Stimulated activated naive CD8-positive, alpha-beta T cell treated with anti-CD3 and anti-CD28 coated beads, Interleukin-15, Interleukin-2, amounts not matched to agents 100 ng/mL and 50 ng/mL, for 24 hours (primary cell): ENCODE measurements at regions not wholly inside any gene's neighbourhood (a gene's known extent, or its start where the extent isn't known, plus 50 kb on each side); places are given as distances from the start of the nearest gene placed in this dataset.

Source experiments
- H3K27ac Mint-ChIP-seq: one replicate; pipeline ENCODE4 v1.8.0; 2021; ENCODE audit warnings: mild to moderate bottlenecking, mixed read lengths
- H3K27me3 Mint-ChIP-seq: one replicate; pipeline ENCODE4 v1.8.0; 2021; ENCODE audit warnings: mixed read lengths
- H3K36me3 Mint-ChIP-seq: one replicate; pipeline ENCODE4 v1.8.0; 2021; ENCODE audit warnings: low read depth, mixed read lengths
- H3K4me1 Mint-ChIP-seq: one replicate; pipeline ENCODE4 v1.8.0; 2021; ENCODE audit warnings: low read depth, mixed read lengths
- H3K4me3 Mint-ChIP-seq: one replicate; pipeline ENCODE4 v1.8.0; 2021; ENCODE audit warnings: mild to moderate bottlenecking, mixed read lengths
- H3K9me3 Mint-ChIP-seq: one replicate; pipeline ENCODE4 v1.8.0; 2021; ENCODE audit warnings: mixed read lengths

DNA sequence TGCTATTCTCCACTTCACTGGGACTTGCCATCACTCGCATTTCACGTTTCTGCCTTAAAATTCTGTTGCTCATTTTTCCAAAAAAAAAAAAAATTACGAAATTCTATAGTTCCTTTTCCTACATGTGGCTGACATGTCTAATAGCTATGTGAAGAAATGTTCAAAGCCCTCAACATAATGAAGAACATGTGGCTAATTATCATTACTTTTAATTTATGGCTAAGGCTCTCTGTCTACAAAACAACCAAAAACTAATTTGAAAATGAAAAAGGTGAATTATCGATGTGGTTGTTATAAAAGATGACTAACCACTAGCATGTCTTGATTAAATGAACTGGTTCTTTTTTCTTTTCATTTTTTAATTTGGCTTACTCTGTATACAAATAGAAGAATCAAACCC is 940.0 kb downstream of the EFNB2 start:
- Mint-ChIP-seq H3K27me3 (no peaks in the 10 kb centered on the region), H3K27ac (no peak overlapping the region), H3K4me1 (no peaks in the 10 kb centered on the region), H3K36me3 (no peaks in the 10 kb centered on the region), H3K9me3 (peaks cover 15% of the 10 kb centered on the region), H3K4me3 (no peak overlapping the region)

DNA sequence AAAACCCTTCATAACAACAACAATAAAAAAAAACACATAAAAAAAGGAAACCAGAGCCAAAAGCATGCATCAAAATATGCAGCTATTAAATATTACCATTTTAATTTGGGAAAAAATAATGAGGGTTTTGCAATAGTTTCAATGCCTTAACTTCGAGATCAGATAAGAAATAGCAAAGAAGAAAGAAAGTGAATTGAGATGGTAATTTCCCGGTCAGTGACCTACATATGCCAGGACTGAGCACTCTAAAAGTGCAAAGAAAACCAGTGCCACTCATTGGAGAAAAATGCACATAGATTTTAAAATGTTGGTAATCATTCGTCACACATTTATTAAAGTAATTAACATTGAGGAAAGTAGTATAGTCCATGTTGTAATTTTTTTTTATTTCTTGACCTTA is 944.2 kb downstream of the EFNB2 start:
- Mint-ChIP-seq H3K27me3 (no peaks in the 10 kb centered on the region), H3K9me3 (peaks cover 8% of the 10 kb centered on the region), H3K27ac (no peak overlapping the region), H3K4me3 (no peak overlapping the region), H3K4me1 (no peaks in the 10 kb centered on the region), H3K36me3 (no peaks in the 10 kb centered on the region)

DNA sequence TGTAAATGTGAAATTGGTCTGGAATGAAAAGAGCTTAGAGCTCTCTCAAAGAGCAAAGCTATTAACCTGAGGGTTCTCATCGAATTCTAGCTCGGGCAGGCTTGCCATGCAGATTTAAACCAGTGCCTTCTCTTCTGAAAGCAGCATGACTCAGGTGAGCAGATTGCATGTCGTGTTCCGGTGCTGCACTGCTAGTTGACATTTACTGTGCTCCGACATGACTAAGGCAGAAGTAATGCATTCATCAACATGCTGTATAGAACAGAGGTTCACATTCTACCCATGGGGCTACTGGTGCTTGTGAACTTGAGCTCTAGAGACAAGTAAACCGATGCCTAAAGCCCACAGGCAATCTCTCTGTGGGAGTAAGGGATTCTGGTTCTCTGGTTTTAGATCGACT is 947.7 kb downstream of the EFNB2 start:
- no peak overlapping the region for H3K4me3 Mint-ChIP-seq
- H3K9me3 Mint-ChIP-seq, result no peaks in the 10 kb centered on the region
- H3K36me3 Mint-ChIP-seq, result no peaks in the 10 kb centered on the region
- no peak overlapping the region for H3K27ac Mint-ChIP-seq
- no peaks in the 10 kb centered on the region for H3K27me3 Mint-ChIP-seq
- no peaks in the 10 kb centered on the region for H3K4me1 Mint-ChIP-seq

DNA sequence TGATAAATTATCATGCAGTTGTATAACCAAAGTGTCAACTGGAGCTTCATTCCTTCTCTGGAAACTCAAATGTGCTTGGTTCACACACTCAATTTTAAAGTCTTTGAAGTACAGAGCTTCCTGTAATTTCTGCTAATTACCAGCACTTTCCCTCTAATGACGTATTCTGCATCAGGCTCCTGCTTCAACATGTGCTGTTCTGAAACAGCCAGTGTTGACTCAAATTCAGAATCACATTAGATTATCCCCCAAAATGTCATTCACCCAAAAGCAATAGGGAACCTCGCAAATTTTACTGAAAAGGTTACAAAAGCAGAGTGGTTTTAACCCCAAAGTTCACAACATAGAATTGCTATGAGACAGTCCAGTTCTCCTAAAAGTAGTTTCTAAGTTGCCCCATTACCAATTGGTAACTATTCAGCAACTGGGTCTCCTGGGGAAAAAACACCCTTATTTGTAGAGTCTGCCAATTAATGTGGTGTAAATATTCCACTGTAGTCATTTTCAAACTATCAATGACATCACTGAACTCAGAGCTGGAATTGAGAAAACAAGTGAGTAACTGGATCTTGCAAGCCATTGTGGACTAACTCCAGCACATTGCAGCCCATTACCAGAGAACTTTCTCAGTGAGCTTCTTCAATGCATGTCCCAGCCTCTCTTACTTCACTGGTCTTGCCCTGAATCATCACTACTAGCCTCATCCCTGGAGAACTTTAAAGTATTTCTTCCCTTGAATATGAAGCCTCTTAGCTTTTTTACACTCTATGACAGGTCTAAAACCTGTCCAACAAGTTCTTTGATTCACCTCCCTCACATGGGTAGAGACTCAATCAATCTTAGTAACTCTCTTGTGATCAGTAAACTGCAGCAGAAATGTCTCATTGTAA is 955.4 kb downstream of the EFNB2 start:
- H3K4me1 Mint-ChIP-seq, result no peaks in the 10 kb centered on the region
- H3K4me3 Mint-ChIP-seq, result no peak overlapping the region
- no peaks in the 10 kb centered on the region for H3K9me3 Mint-ChIP-seq
- H3K36me3 Mint-ChIP-seq, result no peaks in the 10 kb centered on the region
- no peaks in the 10 kb centered on the region for H3K27me3 Mint-ChIP-seq
- no peak overlapping the region for H3K27ac Mint-ChIP-seq

- no peaks in the 10 kb centered on the region for H3K4me1 Mint-ChIP-seq
- H3K27ac Mint-ChIP-seq, result no peak overlapping the region
- H3K9me3 Mint-ChIP-seq, result no peaks in the 10 kb centered on the region
- no peaks in the 10 kb centered on the region for H3K27me3 Mint-ChIP-seq
- no peaks in the 10 kb centered on the region for H3K36me3 Mint-ChIP-seq
- H3K4me3 Mint-ChIP-seq, result no peak overlapping the region
Measured at GRCh38 chr13:105573136-105573535, 962.3 kb downstream of the EFNB2 start.

DNA sequence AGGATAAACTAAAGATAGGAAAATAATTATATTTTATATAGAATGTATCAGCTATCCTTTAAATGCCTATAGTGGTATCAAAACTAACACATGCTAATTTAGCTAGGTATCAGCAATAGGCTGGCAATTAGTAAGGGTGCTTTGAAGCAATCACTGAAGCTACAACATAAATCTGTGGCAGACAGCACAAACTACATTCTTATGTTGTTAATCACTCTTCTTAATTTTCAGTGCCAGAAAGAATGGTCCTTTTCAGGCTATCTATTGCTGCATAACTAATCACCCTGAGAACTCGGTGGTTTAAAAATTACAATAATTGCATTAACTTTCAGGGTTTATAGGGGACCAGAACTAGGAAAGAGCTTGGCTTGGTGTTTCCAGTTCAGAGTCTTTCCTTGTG is 963.1 kb downstream of the EFNB2 start:
- Mint-ChIP-seq H3K9me3 (no peaks in the 10 kb centered on the region), H3K27ac (no peak overlapping the region), H3K4me3 (no peak overlapping the region), H3K36me3 (no peaks in the 10 kb centered on the region), H3K4me1 (no peaks in the 10 kb centered on the region), H3K27me3 (no peaks in the 10 kb centered on the region)

DNA sequence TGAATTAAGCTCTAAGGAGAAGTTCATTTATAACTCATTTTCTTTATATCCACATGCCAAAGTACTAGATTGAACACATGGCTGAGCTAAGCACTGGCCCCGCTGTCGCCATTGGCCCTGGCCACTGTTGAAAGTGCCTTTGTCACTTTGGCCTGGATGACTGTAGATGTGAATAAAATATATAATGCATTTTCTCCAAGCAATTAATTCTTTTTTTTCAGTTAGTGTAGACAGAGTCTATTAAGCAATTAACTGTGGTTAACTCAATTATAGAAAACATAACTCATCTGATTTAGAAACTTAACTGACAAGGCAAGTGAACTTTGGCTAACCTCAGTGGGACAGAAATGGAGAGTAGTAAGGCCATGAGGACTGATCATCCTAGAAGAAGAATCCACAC is 965.6 kb downstream of the EFNB2 start:
- H3K27ac Mint-ChIP-seq, result no peak overlapping the region

DNA sequence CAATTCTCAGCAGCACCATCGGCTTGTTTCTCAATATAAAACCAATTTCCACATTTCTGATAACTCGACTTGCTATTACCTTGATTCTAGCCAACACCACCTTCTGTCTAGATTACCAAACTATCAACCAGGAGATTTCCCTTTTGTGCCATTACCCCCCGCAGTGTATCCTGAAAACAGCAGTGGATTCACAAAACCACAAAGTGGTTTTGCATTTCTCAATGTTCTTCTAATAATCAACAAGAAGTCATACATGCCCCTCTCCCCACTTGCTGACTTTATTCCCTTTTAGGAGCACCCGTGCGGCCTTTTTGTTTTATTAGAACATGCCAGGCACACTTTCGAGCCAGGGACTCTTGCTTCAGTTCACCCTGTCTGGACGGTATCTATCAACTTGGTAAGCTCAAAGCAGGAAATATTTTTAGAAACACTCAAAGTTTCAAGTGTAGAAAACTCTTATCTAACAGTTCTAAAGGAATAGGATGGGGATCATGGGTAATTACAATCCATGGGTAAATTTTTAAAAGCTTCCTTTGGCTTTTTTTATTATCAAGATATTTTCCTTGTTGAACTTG is 967.4 kb downstream of the EFNB2 start:
- H3K4me1 Mint-ChIP-seq, result no peaks in the 10 kb centered on the region

More for the DNA sequence above, 965.6 kb downstream of the EFNB2 start:
- Mint-ChIP-seq H3K36me3 (no peaks in the 10 kb centered on the region), H3K4me3 (no peak overlapping the region), H3K9me3 (no peaks in the 10 kb centered on the region), H3K4me1 (no peaks in the 10 kb centered on the region), H3K27me3 (no peaks in the 10 kb centered on the region)

GRCh38 chr13:105565136-105565727 is 970.2 kb downstream of the EFNB2 start:
- Mint-ChIP-seq H3K4me3 (no peak overlapping the region), H3K9me3 (no peaks in the 10 kb centered on the region), H3K4me1 (no peaks in the 10 kb centered on the region), H3K27me3 (no peaks in the 10 kb centered on the region), H3K27ac (no peak overlapping the region), H3K36me3 (no peaks in the 10 kb centered on the region)

More for the DNA sequence above, 967.4 kb downstream of the EFNB2 start:
- Mint-ChIP-seq H3K27ac (no peak overlapping the region), H3K9me3 (no peaks in the 10 kb centered on the region), H3K4me3 (no peak overlapping the region), H3K36me3 (no peaks in the 10 kb centered on the region), H3K27me3 (no peaks in the 10 kb centered on the region)

GRCh38 chr13:105552078-105552477 is 983.4 kb downstream of the EFNB2 start:
- no peak overlapping the region for H3K27ac Mint-ChIP-seq
- no peaks in the 10 kb centered on the region for H3K36me3 Mint-ChIP-seq
- no peaks in the 10 kb centered on the region for H3K27me3 Mint-ChIP-seq
- H3K9me3 Mint-ChIP-seq, result peaks cover 7% of the 10 kb centered on the region
- H3K4me1 Mint-ChIP-seq, result no peaks in the 10 kb centered on the region
- H3K4me3 Mint-ChIP-seq, result no peak overlapping the region

DNA sequence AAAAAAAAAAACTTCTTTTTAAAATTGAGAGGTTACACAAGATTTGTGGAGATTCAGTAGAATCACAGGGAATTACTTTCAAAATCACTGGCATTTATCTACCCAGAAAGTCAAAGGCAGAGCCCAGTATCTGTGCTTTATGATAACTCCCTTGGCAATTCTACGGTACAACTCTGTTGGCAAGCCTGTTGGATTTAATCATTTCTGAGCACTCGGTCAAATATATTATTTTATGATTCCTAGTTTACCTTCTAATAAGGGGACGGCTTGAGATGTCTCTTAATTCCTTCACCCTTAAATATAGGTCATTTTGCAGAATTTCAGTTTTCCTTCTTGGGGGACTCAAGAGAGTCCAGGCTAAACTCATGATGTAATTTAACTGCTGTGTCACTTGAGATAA is 987.6 kb downstream of the EFNB2 start:
- Mint-ChIP-seq H3K36me3 (no peaks in the 10 kb centered on the region), H3K27me3 (no peaks in the 10 kb centered on the region), H3K27ac (no peak overlapping the region), H3K9me3 (no peaks in the 10 kb centered on the region), H3K4me1 (peaks cover 5% of the 10 kb centered on the region), H3K4me3 (no peak overlapping the region)

DNA sequence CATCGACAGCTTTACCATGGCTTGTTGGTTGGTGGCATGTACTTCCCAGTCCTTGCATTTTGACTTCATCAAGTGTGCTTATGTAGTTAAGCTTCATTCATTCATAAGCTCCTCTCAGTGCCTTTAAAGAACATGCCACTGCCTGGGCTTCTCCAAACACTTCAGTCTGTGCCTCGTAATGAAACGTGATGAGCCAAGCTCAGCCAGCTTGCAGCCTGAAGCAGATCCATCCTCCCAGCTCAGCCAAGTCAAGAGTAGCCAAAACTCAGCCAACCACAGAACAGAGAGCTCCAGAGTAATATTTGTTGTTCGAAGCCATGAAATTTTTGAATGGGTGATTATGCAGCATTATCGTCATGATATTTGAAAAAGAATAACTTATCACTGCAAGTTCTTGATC is 989.7 kb downstream of the EFNB2 start:
- no peaks in the 10 kb centered on the region for H3K27me3 Mint-ChIP-seq
- H3K4me1 Mint-ChIP-seq, result peaks cover 5% of the 10 kb centered on the region
- H3K9me3 Mint-ChIP-seq, result no peaks in the 10 kb centered on the region
- H3K36me3 Mint-ChIP-seq, result no peaks in the 10 kb centered on the region
- no peak overlapping the region for H3K4me3 Mint-ChIP-seq
- no peak overlapping the region for H3K27ac Mint-ChIP-seq

DNA sequence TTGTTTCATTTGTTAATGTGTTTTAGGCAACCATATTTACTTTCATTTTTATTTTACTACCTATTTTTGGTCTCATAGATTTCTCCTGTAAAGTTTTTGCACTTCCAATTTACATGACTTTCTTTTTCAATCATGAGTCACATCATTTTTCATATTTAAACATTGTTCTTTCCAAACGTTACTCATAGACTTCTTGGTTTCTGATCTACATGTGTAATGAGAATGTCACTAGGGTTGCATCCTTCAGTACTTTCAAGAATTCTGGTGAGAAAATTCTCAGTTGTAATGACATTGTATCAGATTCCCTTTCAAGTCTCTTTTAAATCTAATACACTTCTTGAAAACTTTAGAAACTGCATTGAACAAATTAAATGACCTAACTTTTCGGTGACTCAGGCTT is 991.7 kb downstream of the EFNB2 start:
- Mint-ChIP-seq H3K4me3 (no peak overlapping the region), H3K9me3 (no peaks in the 10 kb centered on the region), H3K27me3 (no peaks in the 10 kb centered on the region), H3K4me1 (peaks cover 5% of the 10 kb centered on the region), H3K36me3 (no peaks in the 10 kb centered on the region), H3K27ac (no peak overlapping the region)

- Mint-ChIP-seq H3K36me3 (no peaks in the 10 kb centered on the region), H3K27me3 (no peaks in the 10 kb centered on the region), H3K9me3 (no peaks in the 10 kb centered on the region), H3K4me1 (peaks cover 5% of the 10 kb centered on the region), H3K4me3 (no peak overlapping the region), H3K27ac (no peak overlapping the region)
Measured at GRCh38 chr13:105541565-105541964, 993.9 kb downstream of the EFNB2 start.

GRCh38 chr13:105538346-105538745 is 997.1 kb downstream of the EFNB2 start:
- H3K36me3 Mint-ChIP-seq, result no peaks in the 10 kb centered on the region
- no peaks in the 10 kb centered on the region for H3K9me3 Mint-ChIP-seq
- H3K27ac Mint-ChIP-seq, result no peak overlapping the region
- H3K4me1 Mint-ChIP-seq, result no peaks in the 10 kb centered on the region
- H3K27me3 Mint-ChIP-seq, result no peaks in the 10 kb centered on the region
- no peak overlapping the region for H3K4me3 Mint-ChIP-seq
